Osteocyte (in vitro differentiated cells): ENCODE measurements at regions not wholly inside any gene's neighbourhood (a gene's known extent, or its start where the extent isn't known, plus 50 kb on each side); places are given as distances from the start of the nearest gene placed in this dataset.
A peak's percentile ranks its signal among the peaks of the same experiment; 100 is the strongest.

Source experiments
- DNase-seq: peaks from one replicate; pipeline ENCODE4 v3.0.0; 2021; ENCODE audit warnings: mixed read lengths; ENCODE audit not compliant: unreplicated experiment; ENCODE audit errors: extremely low spot score
- H3K27ac Mint-ChIP-seq: one replicate; pipeline ENCODE4 v1.8.0; 2021; ENCODE audit warnings: mild to moderate bottlenecking, mixed read lengths; ENCODE audit not compliant: unreplicated experiment
- H3K27me3 Mint-ChIP-seq: one replicate; pipeline ENCODE4 v1.8.0; 2021; ENCODE audit warnings: mixed read lengths; ENCODE audit not compliant: unreplicated experiment
- H3K36me3 Mint-ChIP-seq: one replicate; pipeline ENCODE4 v1.8.0; 2021; ENCODE audit warnings: mixed read lengths; ENCODE audit not compliant: unreplicated experiment
- H3K4me1 Mint-ChIP-seq: one replicate; pipeline ENCODE4 v1.8.0; 2021; ENCODE audit warnings: mixed read lengths; ENCODE audit not compliant: unreplicated experiment
- H3K4me3 Mint-ChIP-seq: one replicate; pipeline ENCODE4 v1.8.0; 2021; ENCODE audit warnings: mild to moderate bottlenecking, moderate library complexity, mixed read lengths; ENCODE audit not compliant: unreplicated experiment
- H3K9me3 Mint-ChIP-seq: one replicate; pipeline ENCODE4 v1.8.0; 2021; ENCODE audit warnings: mixed read lengths; ENCODE audit not compliant: unreplicated experiment
- CTCF ChIP-seq: fragments of 200-600 bp; sonication (generic); IDR thresholded peaks from 2 replicates; pipeline ENCODE4 v1.5.0; 2021; ENCODE audit warnings: antibody characterized with exemption, mild to moderate bottlenecking, moderate library complexity

GRCh38 chr12:34398366-34398705 lies 376.0 kb downstream of the ALG10 start:
- no peak for TF ChIP-seq CTCF
- Mint-ChIP-seq H3K27ac (no peak overlapping the region), H3K9me3 (peaks cover 4% of the 10 kb centered on the region), H3K4me1 (no peaks in the 10 kb centered on the region), H3K36me3 (no peaks in the 10 kb centered on the region), H3K4me3 (no peak overlapping the region), H3K27me3 (no peaks in the 10 kb centered on the region)
- DNase-seq = peak; percentile 76

DNA sequence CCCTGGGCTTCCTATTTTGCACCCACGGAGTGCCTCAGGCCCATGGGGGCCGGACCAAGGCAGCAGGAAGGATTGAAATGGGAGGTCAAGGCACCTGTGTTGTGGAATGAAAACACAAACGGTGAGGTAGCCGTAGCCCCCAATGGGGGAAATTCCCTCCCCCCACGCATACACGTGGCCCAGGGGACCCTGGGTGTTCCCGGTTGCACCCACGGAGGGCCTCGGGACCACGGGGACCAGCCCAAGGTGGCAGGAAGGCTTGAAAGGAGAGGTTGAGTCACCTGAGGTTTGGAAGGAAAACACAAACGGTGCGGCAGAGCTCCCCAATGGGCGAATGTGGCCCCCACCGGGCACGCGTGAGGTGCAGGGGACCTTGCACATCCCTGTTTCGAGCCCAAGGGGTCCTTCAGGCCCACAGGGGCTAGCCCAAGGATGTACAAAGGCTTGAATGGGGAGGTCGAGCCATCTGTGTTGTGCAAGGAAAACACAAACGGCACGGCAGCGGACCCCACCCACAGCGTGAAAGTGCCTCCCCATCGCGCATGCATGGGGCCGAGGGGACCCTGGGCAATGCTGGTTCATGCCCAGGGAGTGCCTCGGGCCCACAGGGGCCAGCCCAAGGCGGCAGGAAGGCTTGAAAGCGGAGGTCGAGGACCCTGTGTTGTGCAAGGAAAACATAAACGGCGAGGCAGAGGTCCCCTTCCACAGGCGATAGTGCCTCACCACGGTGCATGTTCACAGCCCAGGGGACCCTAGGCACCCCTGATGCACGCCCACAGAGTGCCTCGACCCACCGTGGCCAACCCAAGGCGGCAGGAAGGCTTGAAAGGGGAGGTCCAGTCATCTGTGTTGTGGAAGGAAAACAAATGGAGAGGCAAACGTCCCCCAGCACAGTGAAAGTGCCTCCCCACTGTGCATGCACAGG lies 376.7 kb downstream of the ALG10 start:
- Mint-ChIP-seq H3K9me3 (peaks cover 4% of the 10 kb centered on the region), H3K36me3 (no peaks in the 10 kb centered on the region), H3K27ac (no peak overlapping the region), H3K4me1 (no peaks in the 10 kb centered on the region), H3K4me3 (no peak overlapping the region), H3K27me3 (no peaks in the 10 kb centered on the region)
- peak; percentile 82 for DNase-seq
- TF ChIP-seq CTCF = no peak

GRCh38 chr12:34399631-34400410 lies 377.5 kb downstream of the ALG10 start:
- peak; percentile 73 for DNase-seq
- TF ChIP-seq CTCF = no peak
- Mint-ChIP-seq H3K9me3 (peaks cover 4% of the 10 kb centered on the region), H3K27ac (no peak overlapping the region), H3K4me1 (no peaks in the 10 kb centered on the region), H3K36me3 (no peaks in the 10 kb centered on the region), H3K4me3 (no peak overlapping the region), H3K27me3 (no peaks in the 10 kb centered on the region)

GRCh38 chr12:34400411-34400881 lies 378.1 kb downstream of the ALG10 start:
- Mint-ChIP-seq H3K9me3 (peaks cover 4% of the 10 kb centered on the region), H3K4me3 (no peak overlapping the region), H3K36me3 (no peaks in the 10 kb centered on the region), H3K27ac (no peak overlapping the region), H3K4me1 (no peaks in the 10 kb centered on the region), H3K27me3 (no peaks in the 10 kb centered on the region)
- DNase-seq = peak; percentile 77
- no peak for TF ChIP-seq CTCF
